GM23338 (cell line): ENCODE measurements at regions not wholly inside any gene's neighbourhood (a gene's known extent, or its start where the extent isn't known, plus 50 kb on each side); places are given as distances from the start of the nearest gene placed in this dataset.

Experiments used
- ATAC-seq: fragments of 200-7000 bp; cut with Tn5 transposase; 3 replicates; pipeline ENCODE4 v1.9.1; 2020
- DNase-seq: peaks from one replicate; pipeline ENCODE4 v3.0.0-alpha.2; 2015; ENCODE audit warnings: low spot score
- H2AFZ ChIP-seq: fragments of 200-600 bp; sonication (generic); 2 replicates; pipeline ENCODE4 v1.8.0; 2016; ENCODE audit warnings: antibody characterized with exemption, mild to moderate bottlenecking, moderate library complexity
- H3F3A ChIP-seq: fragments of 200-600 bp; sonication (generic); replicated peaks from 2 replicates; pipeline ENCODE4 v1.8.0; 2017; ENCODE audit warnings: antibody characterized with exemption, mixed run types, low read depth
- H3K27ac ChIP-seq: fragments of 200-600 bp; sonication (generic); 2 replicates; pipeline ENCODE4 v1.6.1; 2016; ENCODE audit warnings: low read depth
- H3K27me3 ChIP-seq: fragments of 200-600 bp; sonication (generic); 2 replicates; pipeline ENCODE4 v1.8.0; 2016; ENCODE audit warnings: mild to moderate bottlenecking, mixed run types, moderate library complexity; ENCODE audit not compliant: insufficient read depth
- H3K36me3 ChIP-seq: fragments of 200-600 bp; sonication (generic); 2 replicates; pipeline ENCODE4 v1.8.0; 2016; ENCODE audit warnings: mild to moderate bottlenecking; ENCODE audit not compliant: insufficient read depth
- H3K4me1 ChIP-seq: fragments of 200-600 bp; sonication (generic); 2 replicates; pipeline ENCODE4 v1.8.0; 2016; ENCODE audit warnings: mild to moderate bottlenecking, moderate library complexity; ENCODE audit not compliant: insufficient read depth
- H3K4me2 ChIP-seq: fragments of 200-600 bp; sonication (generic); 2 replicates; pipeline ENCODE4 v1.7.1; 2017; ENCODE audit warnings: mixed run types
- H3K4me3 ChIP-seq: fragments of 200-600 bp; sonication (generic); 2 replicates; pipeline ENCODE4 v1.6.1; 2016; ENCODE audit warnings: mixed run types
- H3K79me2 ChIP-seq: fragments of 200-600 bp; sonication (generic); replicated peaks from 2 replicates; pipeline ENCODE4 v1.8.0; 2017; ENCODE audit warnings: mild to moderate bottlenecking; ENCODE audit not compliant: insufficient read depth
- H3K9me2 ChIP-seq: fragments of 200-600 bp; sonication (generic); 2 replicates; pipeline ENCODE4 v1.8.0; 2017; ENCODE audit not compliant: insufficient read depth
- H4K20me1 ChIP-seq: fragments of 200-600 bp; sonication (generic); replicated peaks from 2 replicates; pipeline ENCODE4 v1.8.0; 2017; ENCODE audit warnings: mild to moderate bottlenecking; ENCODE audit not compliant: insufficient read depth
- H3K27ac Mint-ChIP-seq: 2 replicates; pipeline ENCODE4 v1.8.0; 2020; ENCODE audit warnings: inconsistent platforms, mild to moderate bottlenecking, moderate library complexity, mixed read lengths
- H3K27me3 Mint-ChIP-seq: 3 replicates; pipeline ENCODE4 v1.8.0; 2022; ENCODE audit warnings: low read depth, mild to moderate bottlenecking, moderate library complexity, mixed read lengths, inconsistent platforms; ENCODE audit not compliant: insufficient read depth, poor library complexity
- H3K36me3 Mint-ChIP-seq: 3 replicates; pipeline ENCODE4 v1.8.0; 2021; ENCODE audit warnings: low read depth, mild to moderate bottlenecking, inconsistent platforms, moderate library complexity, mixed read lengths
- H3K4me1 Mint-ChIP-seq: 3 replicates; pipeline ENCODE4 v1.8.0; 2020; ENCODE audit warnings: mild to moderate bottlenecking, inconsistent platforms, mixed read lengths
- H3K4me3 Mint-ChIP-seq: 3 replicates; pipeline ENCODE4 v1.8.0; 2021; ENCODE audit warnings: moderate library complexity, mild to moderate bottlenecking, inconsistent platforms, mixed read lengths
- H3K9me3 Mint-ChIP-seq: 3 replicates; pipeline ENCODE4 v1.8.0; 2020; ENCODE audit warnings: moderate library complexity, mild to moderate bottlenecking, inconsistent platforms, mixed read lengths
- CREB1 ChIP-seq: fragments of 250-450 bp; sonication (Bioruptor Pico); IDR thresholded peaks from 2 replicates; pipeline ENCODE4 v1.5.0; 2020; ENCODE audit warnings: low read depth, mild to moderate bottlenecking, moderate library complexity
- EZH2 ChIP-seq: fragments of 200-600 bp; sonication (generic); IDR thresholded peaks from one replicate; pipeline ENCODE4 v1.8.0; 2017; ENCODE audit warnings: antibody characterized with exemption, mild to moderate bottlenecking, low read depth; ENCODE audit not compliant: unreplicated experiment
- EZH2phosphoT487 ChIP-seq: fragments of 200-600 bp; sonication (generic); IDR thresholded peaks from one replicate; pipeline ENCODE4 v1.8.1; 2018; ENCODE audit warnings: antibody characterized with exemption; ENCODE audit not compliant: unreplicated experiment
- NANOG ChIP-seq: IDR thresholded peaks from 2 replicates; pipeline ENCODE4 v1.6.1; 2016; ENCODE audit warnings: antibody characterized with exemption, borderline replicate concordance
- POLR2AphosphoS5 ChIP-seq: IDR thresholded peaks from 2 replicates; pipeline ENCODE4 v1.6.1; 2016; ENCODE audit warnings: antibody characterized with exemption, low read depth
- ZNF331 ChIP-seq: fragments of 250-450 bp; sonication (Bioruptor Pico); IDR thresholded peaks from 2 replicates; pipeline ENCODE4 v1.5.0; 2020; ENCODE audit warnings: low read depth, mild to moderate bottlenecking, moderate library complexity
- TF ChIP-seq, protein P1 (sequence below): IDR thresholded peaks from one replicate; pipeline ENCODE4 v1.6.1; 2018; ENCODE audit warnings: antibody characterized with exemption; ENCODE audit not compliant: unreplicated experiment

GRCh38 chr2:67043781-67044478, 353.2 kb upstream of the ETAA1 start (continued):
- TF ChIP-seq, protein P1, sequence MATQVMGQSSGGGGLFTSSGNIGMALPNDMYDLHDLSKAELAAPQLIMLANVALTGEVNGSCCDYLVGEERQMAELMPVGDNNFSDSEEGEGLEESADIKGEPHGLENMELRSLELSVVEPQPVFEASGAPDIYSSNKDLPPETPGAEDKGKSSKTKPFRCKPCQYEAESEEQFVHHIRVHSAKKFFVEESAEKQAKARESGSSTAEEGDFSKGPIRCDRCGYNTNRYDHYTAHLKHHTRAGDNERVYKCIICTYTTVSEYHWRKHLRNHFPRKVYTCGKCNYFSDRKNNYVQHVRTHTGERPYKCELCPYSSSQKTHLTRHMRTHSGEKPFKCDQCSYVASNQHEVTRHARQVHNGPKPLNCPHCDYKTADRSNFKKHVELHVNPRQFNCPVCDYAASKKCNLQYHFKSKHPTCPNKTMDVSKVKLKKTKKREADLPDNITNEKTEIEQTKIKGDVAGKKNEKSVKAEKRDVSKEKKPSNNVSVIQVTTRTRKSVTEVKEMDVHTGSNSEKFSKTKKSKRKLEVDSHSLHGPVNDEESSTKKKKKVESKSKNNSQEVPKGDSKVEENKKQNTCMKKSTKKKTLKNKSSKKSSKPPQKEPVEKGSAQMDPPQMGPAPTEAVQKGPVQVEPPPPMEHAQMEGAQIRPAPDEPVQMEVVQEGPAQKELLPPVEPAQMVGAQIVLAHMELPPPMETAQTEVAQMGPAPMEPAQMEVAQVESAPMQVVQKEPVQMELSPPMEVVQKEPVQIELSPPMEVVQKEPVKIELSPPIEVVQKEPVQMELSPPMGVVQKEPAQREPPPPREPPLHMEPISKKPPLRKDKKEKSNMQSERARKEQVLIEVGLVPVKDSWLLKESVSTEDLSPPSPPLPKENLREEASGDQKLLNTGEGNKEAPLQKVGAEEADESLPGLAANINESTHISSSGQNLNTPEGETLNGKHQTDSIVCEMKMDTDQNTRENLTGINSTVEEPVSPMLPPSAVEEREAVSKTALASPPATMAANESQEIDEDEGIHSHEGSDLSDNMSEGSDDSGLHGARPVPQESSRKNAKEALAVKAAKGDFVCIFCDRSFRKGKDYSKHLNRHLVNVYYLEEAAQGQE = no peak

GRCh38 chr2:67046591-67046990, 350.5 kb upstream of the ETAA1 start:
- Mint-ChIP-seq H3K36me3 (no peaks in the 10 kb centered on the region), H3K4me1 (peaks cover 6% of the 10 kb centered on the region), H3K4me3 (no peak overlapping the region), H3K9me3 (no peaks in the 10 kb centered on the region), H3K27ac (no peak overlapping the region), H3K27me3 (peaks cover 2% of the 10 kb centered on the region)
- Histone ChIP-seq H2AFZ (no peak overlapping the region), H3K27ac (no peak overlapping the region), H4K20me1 (no peaks in the 10 kb centered on the region), H3K79me2 (no peaks in the 10 kb centered on the region), H3K4me2 (no peak overlapping the region), H3K27me3 (no peaks in the 10 kb centered on the region), H3F3A (no peaks in the 10 kb centered on the region), H3K36me3 (0 out of 2 replicates have a peak, but pooled peaks cover 5% of the 10 kb centered on the region), H3K4me1 (no peaks in the 10 kb centered on the region), H3K4me3 (no peak overlapping the region), H3K9me2 (peaks cover 21% of the 10 kb centered on the region; the same call in 1 of the 2 replicates)
- ATAC-seq (no peak), DNase-seq (no peak)
- no peak for TF ChIP-seq EZH2phosphoT487
- TF ChIP-seq, protein P1 = no peak
- TF ChIP-seq CREB1 (CRISPR knock-in tag) = no peak
- TF ChIP-seq EZH2 = no peak
- no peak for TF ChIP-seq POLR2AphosphoS5
- TF ChIP-seq ZNF331 (CRISPR knock-in tag) = no peak
- TF ChIP-seq NANOG = no peak
